NB4 (cell line): ENCODE measurements at regions not wholly inside any gene's neighbourhood (a gene's known extent, or its start where the extent isn't known, plus 50 kb on each side); places are given as distances from the start of the nearest gene placed in this dataset.

Experiments used
- MYC ChIP-seq: IDR thresholded peaks from 2 replicates; pipeline ENCODE4 v1.6.1; 2011; ENCODE audit warnings: low read depth, low read length
- POLR2A ChIP-seq: IDR thresholded peaks from 2 replicates; pipeline ENCODE4 v1.6.1; 2011; ENCODE audit warnings: mild to moderate bottlenecking; ENCODE audit not compliant: insufficient read length; ENCODE audit errors: extremely low read depth
- TF ChIP-seq, protein P1 (sequence below): IDR thresholded peaks from one replicate; pipeline ENCODE4 v1.5.1; 2012; ENCODE audit warnings: low read depth, low read length

DNA sequence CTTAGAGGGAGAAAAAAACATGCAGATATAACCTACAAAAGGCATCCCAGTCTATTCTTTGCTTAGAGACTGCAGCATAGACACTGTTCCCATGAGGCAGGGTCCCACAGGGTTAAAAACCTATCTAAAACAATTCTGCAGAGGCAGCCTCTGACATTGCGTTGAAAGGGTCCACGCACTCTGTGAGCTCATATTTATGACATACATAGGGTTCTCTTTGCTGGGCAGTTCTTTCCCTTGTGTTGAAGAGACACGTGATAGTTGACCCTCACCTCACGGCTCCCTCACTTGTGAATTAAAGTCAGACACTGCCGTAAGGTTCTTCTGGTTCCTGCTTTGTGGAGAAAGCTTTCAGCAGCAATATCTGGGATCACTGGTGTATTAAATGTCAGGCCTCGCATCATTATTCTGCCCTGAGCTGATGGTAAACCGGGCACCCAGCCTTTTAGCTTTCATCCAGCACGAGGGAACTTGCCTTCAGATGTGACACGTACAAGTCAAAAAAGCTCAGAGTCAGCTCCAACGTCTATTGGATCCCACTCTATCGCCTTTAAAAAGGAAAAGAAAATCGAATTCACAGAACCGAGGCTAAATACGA lies 52.8 kb upstream of the HNRNPU start:
- TF ChIP-seq, protein P1, sequence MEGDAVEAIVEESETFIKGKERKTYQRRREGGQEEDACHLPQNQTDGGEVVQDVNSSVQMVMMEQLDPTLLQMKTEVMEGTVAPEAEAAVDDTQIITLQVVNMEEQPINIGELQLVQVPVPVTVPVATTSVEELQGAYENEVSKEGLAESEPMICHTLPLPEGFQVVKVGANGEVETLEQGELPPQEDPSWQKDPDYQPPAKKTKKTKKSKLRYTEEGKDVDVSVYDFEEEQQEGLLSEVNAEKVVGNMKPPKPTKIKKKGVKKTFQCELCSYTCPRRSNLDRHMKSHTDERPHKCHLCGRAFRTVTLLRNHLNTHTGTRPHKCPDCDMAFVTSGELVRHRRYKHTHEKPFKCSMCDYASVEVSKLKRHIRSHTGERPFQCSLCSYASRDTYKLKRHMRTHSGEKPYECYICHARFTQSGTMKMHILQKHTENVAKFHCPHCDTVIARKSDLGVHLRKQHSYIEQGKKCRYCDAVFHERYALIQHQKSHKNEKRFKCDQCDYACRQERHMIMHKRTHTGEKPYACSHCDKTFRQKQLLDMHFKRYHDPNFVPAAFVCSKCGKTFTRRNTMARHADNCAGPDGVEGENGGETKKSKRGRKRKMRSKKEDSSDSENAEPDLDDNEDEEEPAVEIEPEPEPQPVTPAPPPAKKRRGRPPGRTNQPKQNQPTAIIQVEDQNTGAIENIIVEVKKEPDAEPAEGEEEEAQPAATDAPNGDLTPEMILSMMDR = no peak
- TF ChIP-seq POLR2A (no peak), MYC (no peak)
